Tibial nerve (tissue), 4 donors: ENCODE measurements at regions not wholly inside any gene's neighbourhood (a gene's known extent, or its start where the extent isn't known, plus 50 kb on each side); places are given as distances from the start of the nearest gene placed in this dataset.

Source experiments
- DNase-seq, 2 donors: peaks; one replicate each; pipeline ENCODE4 v3.0.0-alpha.2; 2019; ENCODE audit warnings: low spot score in 2 of 2
- H3K27ac ChIP-seq, 4 donors: fragments of 200-600 bp; sonication (generic) in 3 of 4; one replicate each; pipeline ENCODE4 v1.5.1; 2017 to 2019; ENCODE audit warnings: mild to moderate bottlenecking in 1 of 4
- H3K27me3 ChIP-seq, 2 donors: fragments of 200-600 bp; sonication (generic) in 1 of 2; one replicate each; pipeline versions ENCODE4 v1.5.1 to v1.6.0; 2017 to 2019
- H3K36me3 ChIP-seq, 3 donors: fragments of 200-600 bp; sonication (generic); one replicate each; pipeline ENCODE4 v1.5.1; 2018 to 2019
- H3K4me1 ChIP-seq, 4 donors: fragments of 200-600 bp; sonication (generic) in 3 of 4; one replicate each; pipeline ENCODE4 v1.5.1; 2017 to 2019
- H3K4me3 ChIP-seq, 4 donors: fragments of 200-600 bp; sonication (generic) in 3 of 4; one replicate each; pipeline ENCODE4 v1.5.1; 2017 to 2019; ENCODE audit warnings: mild to moderate bottlenecking in 1 of 4, moderate library complexity in 1 of 4
- H3K9me3 ChIP-seq, 4 donors: fragments of 200-600 bp; sonication (generic) in 3 of 4; one replicate each; pipeline ENCODE4 v1.5.1; 2017 to 2019
- EP300 ChIP-seq, 2 donors: sonication (generic); formaldehyde crosslinking; IDR thresholded peaks; one replicate each; pipeline ENCODE4 v1.6.1; 2017; ENCODE audit warnings: antibody characterized with exemption in 2 of 2, mild to moderate bottlenecking in 1 of 2
- POLR2A ChIP-seq, 2 donors: fragments of 450-650 bp; IDR thresholded peaks; one replicate each; pipeline ENCODE4 v1.6.1; 2017; ENCODE audit warnings: antibody characterized with exemption in 2 of 2, mild to moderate bottlenecking in 2 of 2, moderate library complexity in 2 of 2
- WGBS, 2 donors: methylation state at CpG; one replicate each; pipeline ENCODE4 v1.1.5; 2018; 5-methylcytosine and 5-hydroxymethylcytosine counted together
- TF ChIP-seq, protein P1 (sequence below), 5 experiments: fragments of 200-600 bp in 3 of 5; fragments of 450-650 bp in 2 of 5; sonication (generic) in 3 of 5; IDR thresholded peaks; one replicate each; pipeline ENCODE4 v1.5.1; 2016 to 2019; ENCODE audit warnings: antibody characterized with exemption in 5 of 5, mild to moderate bottlenecking in 3 of 5, moderate library complexity in 2 of 5

DNA sequence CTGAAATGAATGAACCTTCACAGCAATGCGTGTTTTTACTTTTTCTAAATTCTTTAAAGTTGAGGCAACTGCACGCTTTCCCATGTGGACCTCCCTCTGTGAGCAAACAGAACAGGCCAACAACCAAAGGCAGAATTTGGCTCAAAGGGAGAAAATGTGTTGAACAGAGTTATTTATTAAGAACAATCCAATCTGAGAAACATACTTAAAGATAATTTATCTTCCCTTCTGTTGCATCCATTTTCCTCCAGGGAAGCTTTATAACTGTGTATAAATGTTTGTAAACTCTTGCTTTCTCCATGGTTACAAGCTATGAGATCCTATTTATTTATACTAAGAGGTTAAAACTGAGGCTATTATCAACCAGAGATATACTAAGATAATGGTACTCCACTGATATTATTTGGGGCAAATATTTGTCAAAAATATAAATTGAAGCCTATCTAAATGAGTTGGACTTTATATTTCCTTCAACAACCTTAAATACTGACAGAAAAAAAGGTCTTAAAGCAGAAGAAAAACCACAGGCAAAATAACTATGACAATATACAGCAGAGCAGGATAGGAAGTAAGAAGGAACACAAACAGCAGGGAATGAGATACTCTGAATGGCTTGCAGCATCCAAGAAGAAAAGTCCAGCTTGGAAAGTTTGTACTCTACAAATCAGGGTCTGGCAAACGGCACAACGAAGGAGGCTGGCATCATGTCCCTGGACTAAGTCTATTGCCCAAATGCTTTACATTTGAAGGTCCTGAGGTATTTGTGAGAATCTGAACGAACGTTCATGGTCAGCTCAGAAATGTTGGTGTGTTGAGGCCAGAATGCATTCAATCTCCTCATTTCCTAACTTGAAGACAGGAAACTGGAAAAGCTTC is 663.2 kb upstream of the INTU start:
- DNase-seq, result no peak
- TF ChIP-seq, protein P1, sequence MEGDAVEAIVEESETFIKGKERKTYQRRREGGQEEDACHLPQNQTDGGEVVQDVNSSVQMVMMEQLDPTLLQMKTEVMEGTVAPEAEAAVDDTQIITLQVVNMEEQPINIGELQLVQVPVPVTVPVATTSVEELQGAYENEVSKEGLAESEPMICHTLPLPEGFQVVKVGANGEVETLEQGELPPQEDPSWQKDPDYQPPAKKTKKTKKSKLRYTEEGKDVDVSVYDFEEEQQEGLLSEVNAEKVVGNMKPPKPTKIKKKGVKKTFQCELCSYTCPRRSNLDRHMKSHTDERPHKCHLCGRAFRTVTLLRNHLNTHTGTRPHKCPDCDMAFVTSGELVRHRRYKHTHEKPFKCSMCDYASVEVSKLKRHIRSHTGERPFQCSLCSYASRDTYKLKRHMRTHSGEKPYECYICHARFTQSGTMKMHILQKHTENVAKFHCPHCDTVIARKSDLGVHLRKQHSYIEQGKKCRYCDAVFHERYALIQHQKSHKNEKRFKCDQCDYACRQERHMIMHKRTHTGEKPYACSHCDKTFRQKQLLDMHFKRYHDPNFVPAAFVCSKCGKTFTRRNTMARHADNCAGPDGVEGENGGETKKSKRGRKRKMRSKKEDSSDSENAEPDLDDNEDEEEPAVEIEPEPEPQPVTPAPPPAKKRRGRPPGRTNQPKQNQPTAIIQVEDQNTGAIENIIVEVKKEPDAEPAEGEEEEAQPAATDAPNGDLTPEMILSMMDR (IDR thresholded peaks at IDR 0.05), result no peak
- no peak for TF ChIP-seq EP300 (IDR thresholded peaks at IDR 0.05)
- no peak for TF ChIP-seq POLR2A (IDR thresholded peaks at IDR 0.05)
- WGBS, 2 donors, result 59 to 70% methylated on average over 6 of the region's 6 CpGs
- Histone ChIP-seq H3K4me3 (no peak overlapping the region), H3K27ac (no peak overlapping the region), H3K4me1 (peaks cover 0 to 4% (median 0%) of the 10 kb centered on the region in 4 donors), H3K36me3 (no peaks in the 10 kb centered on the region), H3K27me3 (no peaks in the 10 kb centered on the region), H3K9me3 (no peaks in the 10 kb centered on the region)

DNA sequence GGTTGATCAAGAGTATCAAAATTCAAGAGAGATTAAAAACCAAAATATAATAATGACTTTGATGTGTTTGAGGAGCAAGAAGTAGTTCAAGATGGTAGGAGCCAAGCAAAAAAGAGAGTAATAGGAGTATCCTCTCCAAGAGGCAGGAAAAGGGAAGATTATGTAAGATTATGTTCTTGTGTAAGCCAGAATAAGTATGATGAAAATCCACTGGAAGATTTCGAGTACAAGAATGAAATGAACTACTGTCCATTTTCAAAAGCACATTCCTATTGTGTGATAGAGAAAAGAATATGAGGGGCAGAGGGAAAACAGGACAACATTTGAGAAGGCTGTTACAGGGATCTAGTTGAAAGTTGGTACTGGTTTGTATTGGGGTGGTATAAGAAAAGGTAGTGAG is 659.6 kb upstream of the INTU start:
- H3K9me3 ChIP-seq, result no peaks in the 10 kb centered on the region
- no peaks in the 10 kb centered on the region for H3K36me3 ChIP-seq
- DNase-seq, result no peak
- peaks cover 0 to 4% (median 0%) of the 10 kb centered on the region in 4 donors for H3K4me1 ChIP-seq
- TF ChIP-seq EP300 (IDR thresholded peaks at IDR 0.05) (no peak), POLR2A (IDR thresholded peaks at IDR 0.05) (no peak)
- TF ChIP-seq, protein P1 (IDR thresholded peaks at IDR 0.05), result no peak
- no peaks in the 10 kb centered on the region for H3K27me3 ChIP-seq
- WGBS, 2 donors, result 69 to 72% methylated on average over 1 of the region's 1 CpG
- no peak overlapping the region for H3K4me3 ChIP-seq
- H3K27ac ChIP-seq, result no peak overlapping the region

DNA sequence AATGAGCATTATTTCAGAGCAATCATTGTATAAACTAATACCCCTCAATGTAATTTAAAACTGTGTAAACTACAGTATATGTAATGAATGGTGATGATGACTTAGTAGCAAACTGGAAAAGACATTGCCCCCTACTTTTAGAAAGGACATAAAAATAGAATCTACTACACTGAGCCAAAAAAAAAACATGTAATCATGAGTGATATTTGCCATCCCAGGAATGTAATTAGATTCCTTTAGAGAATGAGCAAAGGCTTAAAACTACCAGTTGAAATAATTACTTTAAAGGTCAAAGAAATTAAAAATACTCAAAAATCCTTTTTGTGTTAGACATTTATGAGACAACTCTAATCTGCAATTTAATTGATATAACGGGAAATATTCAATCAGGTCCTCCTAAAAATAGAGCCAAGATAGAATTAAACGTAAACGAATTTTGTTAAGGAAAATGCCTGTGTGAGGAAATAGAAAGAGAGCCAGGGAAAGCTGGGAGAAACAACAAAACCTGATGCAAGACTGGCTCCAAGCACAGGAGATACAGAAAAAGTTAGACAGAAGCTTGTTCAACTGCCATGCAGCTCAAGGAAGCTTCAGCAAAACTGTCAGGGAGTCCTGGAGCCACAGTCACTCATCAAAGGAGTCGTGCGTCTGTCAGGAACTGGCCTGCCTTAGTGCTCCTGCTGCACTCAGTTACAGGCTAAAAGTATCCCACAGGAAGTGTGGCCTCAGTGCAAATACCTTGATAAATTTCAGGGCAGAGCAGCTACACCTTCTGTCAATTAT is 655.7 kb upstream of the INTU start:
- Histone ChIP-seq H3K27ac (peak overlapping the region in 1 of 4 donors; percentile 6), H3K4me1 (no peaks in the 10 kb centered on the region), H3K9me3 (no peaks in the 10 kb centered on the region), H3K27me3 (no peaks in the 10 kb centered on the region), H3K4me3 (no peak overlapping the region), H3K36me3 (no peaks in the 10 kb centered on the region)
- WGBS, 2 donors, result 53 to 62% methylated on average over 5 of the region's 5 CpGs
- DNase-seq, result no peak
- TF ChIP-seq, protein P1 (IDR thresholded peaks at IDR 0.05), result no peak

DNA sequence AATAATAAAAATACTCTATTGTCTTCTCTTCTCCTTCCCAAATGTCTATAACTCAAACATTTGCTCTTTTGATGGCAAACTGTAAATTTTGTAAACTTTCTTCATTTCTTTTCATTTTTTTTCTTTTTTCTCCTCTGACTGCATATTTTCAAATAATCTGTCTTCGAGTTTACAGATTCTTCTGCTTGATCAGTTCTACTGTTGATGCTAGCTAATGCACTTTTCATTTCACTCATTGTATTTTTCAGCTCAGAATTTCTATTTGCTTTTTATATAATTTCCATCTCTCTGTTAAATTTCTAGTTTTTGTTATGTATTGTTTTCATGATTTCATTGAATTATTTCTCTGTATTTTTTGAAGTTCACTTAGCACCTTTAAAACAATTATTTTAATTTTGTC is 646.8 kb upstream of the INTU start:
- H3K27ac ChIP-seq, result no peak overlapping the region
- no peak overlapping the region for H3K4me3 ChIP-seq
- H3K27me3 ChIP-seq, result no peaks in the 10 kb centered on the region
- peaks cover 0 to 19% (median 9%) of the 10 kb centered on the region in 4 donors for H3K9me3 ChIP-seq
- TF ChIP-seq POLR2A (IDR thresholded peaks at IDR 0.05), result no peak
- TF ChIP-seq, protein P1 (IDR thresholded peaks at IDR 0.05), result no peak
- H3K4me1 ChIP-seq, result no peaks in the 10 kb centered on the region
- WGBS, 2 donors, result 83 to 88% methylated on average over 1 of the region's 1 CpG
- no peaks in the 10 kb centered on the region for H3K36me3 ChIP-seq
- no peak for DNase-seq

DNA sequence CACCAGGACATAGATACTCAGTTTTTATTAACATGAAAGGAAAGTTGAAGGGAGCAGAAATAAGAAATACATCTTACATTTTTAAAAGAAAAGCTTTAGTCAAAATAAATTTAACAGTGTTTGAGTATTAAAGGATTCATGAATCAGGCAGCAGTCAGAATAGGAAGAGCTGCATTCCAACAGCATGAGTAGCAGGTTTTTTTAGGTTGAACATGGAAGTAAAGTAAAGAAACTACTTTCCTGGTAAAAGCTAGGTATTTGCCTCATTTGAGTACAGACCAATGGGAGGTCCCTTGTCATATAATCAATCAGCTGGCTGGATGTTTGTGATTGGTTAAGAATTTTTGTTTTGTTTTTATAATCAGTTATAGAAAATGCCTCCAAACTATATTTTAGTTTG is 645.9 kb upstream of the INTU start:
- no peaks in the 10 kb centered on the region for H3K4me1 ChIP-seq
- no peak for DNase-seq
- H3K27ac ChIP-seq, result no peak overlapping the region
- no peak for TF ChIP-seq POLR2A (IDR thresholded peaks at IDR 0.05)
- TF ChIP-seq, protein P1 (IDR thresholded peaks at IDR 0.05), result no peak
- TF ChIP-seq EP300 (IDR thresholded peaks at IDR 0.05), result no peak
- no peak overlapping the region for H3K4me3 ChIP-seq
- H3K36me3 ChIP-seq, result no peaks in the 10 kb centered on the region
- H3K9me3 ChIP-seq, result peaks cover 0 to 19% (median 9%) of the 10 kb centered on the region in 4 donors
- no peaks in the 10 kb centered on the region for H3K27me3 ChIP-seq
